ENCODE measurements at regions not wholly inside any gene's neighbourhood (a gene's known extent, or its start where the extent isn't known, plus 50 kb on each side); places are given as distances from the start of the nearest gene placed in this dataset.

GRCh38 chr12:22122359-22122758 is 76.3 kb downstream of the CMAS start:
- Histone ChIP-seq H3K4ac (ENCODE audit: low read depth, low read length) (no peak overlapping the region), H2BK12ac (ENCODE audit: insufficient read length, low read depth, low read length) (no peak overlapping the region), H2BK20ac (ENCODE audit: low read depth, low read length, poor library complexity, severe bottlenecking) (no peak overlapping the region), H3K56ac (ENCODE audit: insufficient read length, low read depth, low read length) (no peak overlapping the region), H3K23ac (ENCODE audit: insufficient read length, low read depth, low read length) (no peak overlapping the region), H3K4me1 (ENCODE audit: insufficient read depth, low read length) (no peaks in the 10 kb centered on the region), H2AK5ac (ENCODE audit: insufficient read length, low read length) (no peak overlapping the region), H2BK120ac (ENCODE audit: low read depth, low read length, poor library complexity, severe bottlenecking) (no peak overlapping the region), H3K9ac (ENCODE audit: extremely low read depth, insufficient read length, low read length) (no peak overlapping the region), H2BK15ac (ENCODE audit: low read depth, low read length) (no peak overlapping the region), H3K27me3 (ENCODE audit: insufficient read depth, low read length) (no peaks in the 10 kb centered on the region), H4K91ac (ENCODE audit: insufficient read length, low read depth, low read length) (no peak overlapping the region), H4K20me1 (ENCODE audit: control insufficient read depth, insufficient read depth, insufficient read length) (no peaks in the 10 kb centered on the region), H4K8ac (replicated peaks; ENCODE audit: insufficient read length, low read depth, low read length) (no peak overlapping the region), H2AFZ (ENCODE audit: low read length) (no peak overlapping the region), H3K9me3 (ENCODE audit: control insufficient read depth, low read depth, low read length) (no peaks in the 10 kb centered on the region), H3K27ac (ENCODE audit: insufficient read length, low read depth, low read length) (no peak overlapping the region), H3K79me1 (ENCODE audit: insufficient read depth, low read depth, low read length, poor library complexity, severe bottlenecking) (no peaks in the 10 kb centered on the region), H3K4me2 (ENCODE audit: insufficient read depth, insufficient read length, low read length) (no peak overlapping the region), H4K5ac (ENCODE audit: insufficient read length, low read depth, low read length) (no peak overlapping the region), H3K23me2 (ENCODE audit: insufficient read length, low read depth, low read length, poor library complexity, severe bottlenecking) (no peaks in the 10 kb centered on the region), H2BK5ac (ENCODE audit: insufficient read length, low read length) (no peak overlapping the region), H3K14ac (ENCODE audit: insufficient read depth, low read length) (no peak overlapping the region), H3K79me2 (ENCODE audit: insufficient read depth, low read length) (no peaks in the 10 kb centered on the region), H3T11ph (ENCODE audit: low read length) (no peak overlapping the region), H3K18ac (ENCODE audit: insufficient read length, low read depth, low read length) (no peak overlapping the region)
- Mint-ChIP-seq H3K27me3 (ENCODE audit: low read depth) (no peaks in the 10 kb centered on the region), H3K9me3 (peaks cover 24 to 25% of the 10 kb centered on the region in 2 experiments), H3K4me1 (no peaks in the 10 kb centered on the region), H3K36me3 (ENCODE audit: insufficient read depth in 1 of 3, low read depth in 3 of 3) (peaks cover 6 to 21% (median 6%) of the 10 kb centered on the region in 3 experiments), H3K27ac (no peak overlapping the region), H3K4me3 (no peak overlapping the region)
- WGBS (ENCODE audit: extremely low coverage, insufficient read length, low lambda C conversion rate) = no CpG with 5 or more reads among the region's 2 CpGs
- no peak for TF ChIP-seq CTCF (conservative IDR thresholded peaks at IDR 0.05)
- DNase-seq = no peak
